Cardiac muscle cell (in vitro differentiated cells and primary cell): ENCODE measurements at regions not wholly inside any gene's neighbourhood (a gene's known extent, or its start where the extent isn't known, plus 50 kb on each side); places are given as distances from the start of the nearest gene placed in this dataset.

Experiments used
- DNase-seq, 2 donors: peaks; one replicate each; pipeline versions ENCODE4 v3.0.0 to v3.0.0-alpha.2; 2010 to 2017; ENCODE audit warnings: low read depth in 1 of 2, low spot score in 1 of 2
- H3K27ac ChIP-seq: fragments of 200-600 bp; sonication (generic); 2 replicates; pipeline ENCODE4 v1.5.1; 2016
- H3K27me3 ChIP-seq: fragments of 200-600 bp; sonication (generic); 2 replicates; pipeline ENCODE4 v1.6.0; 2016; ENCODE audit warnings: control low read depth
- H3K36me3 ChIP-seq: fragments of 200-600 bp; sonication (generic); 2 replicates; pipeline ENCODE4 v1.5.1; 2016; ENCODE audit warnings: control low read depth
- H3K4me1 ChIP-seq: fragments of 200-600 bp; sonication (generic); 2 replicates; pipeline ENCODE4 v1.8.1; 2017; ENCODE audit warnings: low read depth, mild to moderate bottlenecking, mixed run types
- H3K4me3 ChIP-seq: fragments of 200-600 bp; sonication (generic); 2 replicates; pipeline ENCODE4 v1.5.1; 2016; ENCODE audit warnings: mild to moderate bottlenecking
- H3K9me3 ChIP-seq: fragments of 200-600 bp; sonication (generic); 2 replicates; pipeline ENCODE4 v1.5.1; 2017; ENCODE audit warnings: low read depth, mild to moderate bottlenecking, control low read depth
- TF ChIP-seq, protein P1 (sequence below): IDR thresholded peaks from 2 replicates; pipeline ENCODE4 v1.5.1; 2012; ENCODE audit warnings: low read depth, mild to moderate bottlenecking, low read length

GRCh38 chr12:91591639-91591987 lies 409.0 kb upstream of the DCN start:
- DNase-seq, result no peak

DNA sequence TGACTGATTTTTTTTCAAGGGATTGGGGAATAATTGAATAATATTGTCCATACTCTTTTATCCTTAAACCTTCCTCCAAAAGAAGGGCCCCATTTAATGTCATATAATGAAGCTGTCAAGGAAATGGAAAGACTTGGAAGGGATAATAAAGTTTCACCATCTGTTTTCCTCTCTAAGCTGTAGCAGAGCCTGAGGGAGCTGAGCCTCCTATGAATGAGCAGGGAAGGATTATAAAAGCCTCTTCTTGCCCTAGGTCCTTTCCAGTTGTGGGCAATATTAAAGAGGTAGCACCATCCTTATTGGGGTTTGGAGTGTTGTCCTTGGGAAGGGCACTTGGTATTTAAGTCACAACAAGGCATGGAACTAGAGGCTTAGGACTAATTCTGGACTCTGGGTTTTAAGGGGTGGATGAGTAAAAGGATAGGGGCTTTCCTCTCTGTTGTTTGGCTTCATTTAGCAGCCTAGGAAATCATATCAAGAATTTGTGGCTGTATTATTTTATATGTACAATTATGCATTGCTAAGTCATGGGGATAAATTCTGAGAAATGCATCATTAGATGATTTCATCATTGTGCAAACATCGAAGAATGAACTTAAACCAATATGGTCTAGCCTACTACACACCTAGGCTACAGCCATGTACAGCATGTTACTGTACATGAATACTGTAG lies 408.5 kb upstream of the DCN start:
- Histone ChIP-seq H3K27me3 (no peaks in the 10 kb centered on the region), H3K36me3 (no peaks in the 10 kb centered on the region), H3K27ac (no peak overlapping the region), H3K4me1 (peaks cover 3% of the 10 kb centered on the region), H3K9me3 (no peaks in the 10 kb centered on the region), H3K4me3 (no peak overlapping the region)
- TF ChIP-seq, protein P1, sequence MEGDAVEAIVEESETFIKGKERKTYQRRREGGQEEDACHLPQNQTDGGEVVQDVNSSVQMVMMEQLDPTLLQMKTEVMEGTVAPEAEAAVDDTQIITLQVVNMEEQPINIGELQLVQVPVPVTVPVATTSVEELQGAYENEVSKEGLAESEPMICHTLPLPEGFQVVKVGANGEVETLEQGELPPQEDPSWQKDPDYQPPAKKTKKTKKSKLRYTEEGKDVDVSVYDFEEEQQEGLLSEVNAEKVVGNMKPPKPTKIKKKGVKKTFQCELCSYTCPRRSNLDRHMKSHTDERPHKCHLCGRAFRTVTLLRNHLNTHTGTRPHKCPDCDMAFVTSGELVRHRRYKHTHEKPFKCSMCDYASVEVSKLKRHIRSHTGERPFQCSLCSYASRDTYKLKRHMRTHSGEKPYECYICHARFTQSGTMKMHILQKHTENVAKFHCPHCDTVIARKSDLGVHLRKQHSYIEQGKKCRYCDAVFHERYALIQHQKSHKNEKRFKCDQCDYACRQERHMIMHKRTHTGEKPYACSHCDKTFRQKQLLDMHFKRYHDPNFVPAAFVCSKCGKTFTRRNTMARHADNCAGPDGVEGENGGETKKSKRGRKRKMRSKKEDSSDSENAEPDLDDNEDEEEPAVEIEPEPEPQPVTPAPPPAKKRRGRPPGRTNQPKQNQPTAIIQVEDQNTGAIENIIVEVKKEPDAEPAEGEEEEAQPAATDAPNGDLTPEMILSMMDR, result no peak
- DNase-seq, result no peak

More at GRCh38 chr12:91591639-91591987, 409.0 kb upstream of the DCN start:
- Histone ChIP-seq H3K4me1 (peaks cover 3% of the 10 kb centered on the region), H3K27me3 (no peaks in the 10 kb centered on the region), H3K9me3 (no peaks in the 10 kb centered on the region), H3K4me3 (no peak overlapping the region), H3K36me3 (no peaks in the 10 kb centered on the region), H3K27ac (no peak overlapping the region)
- TF ChIP-seq, protein P1, result no peak

- H3K36me3 ChIP-seq, result no peaks in the 10 kb centered on the region
- H3K4me3 ChIP-seq, result no peak overlapping the region
- no peaks in the 10 kb centered on the region for H3K27me3 ChIP-seq
- no peak overlapping the region for H3K27ac ChIP-seq
- peaks cover 3% of the 10 kb centered on the region for H3K4me1 ChIP-seq
- no peaks in the 10 kb centered on the region for H3K9me3 ChIP-seq
- no peak for DNase-seq
- TF ChIP-seq, protein P1, result no peak
Measured at GRCh38 chr12:91588874-91589454, 406.3 kb upstream of the DCN start.

DNA sequence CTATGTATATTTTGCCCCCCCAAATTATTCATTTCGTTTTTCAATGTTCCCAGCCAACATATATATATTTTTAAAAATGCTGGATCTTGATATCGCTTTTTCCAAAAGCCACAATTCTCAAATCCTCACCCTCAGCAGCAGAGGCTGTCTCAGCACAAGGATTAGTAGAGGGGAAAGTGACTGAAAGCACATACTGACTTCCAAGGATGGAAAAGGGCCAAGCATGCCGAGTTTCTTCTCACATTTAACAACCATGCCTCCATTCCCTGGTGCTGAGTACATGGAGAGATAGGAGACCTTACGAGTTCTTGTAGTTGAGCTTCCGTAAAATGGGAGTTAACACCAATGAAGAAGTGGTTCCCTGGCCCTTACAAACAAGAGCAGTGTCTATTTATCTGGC lies 403.4 kb upstream of the DCN start:
- no peak overlapping the region for H3K27ac ChIP-seq
- no peaks in the 10 kb centered on the region for H3K9me3 ChIP-seq
- DNase-seq, result no peak
- no peak overlapping the region for H3K4me3 ChIP-seq
- no peaks in the 10 kb centered on the region for H3K27me3 ChIP-seq
- H3K36me3 ChIP-seq, result no peaks in the 10 kb centered on the region
- TF ChIP-seq, protein P1, result no peak
- H3K4me1 ChIP-seq, result peaks cover 3% of the 10 kb centered on the region

- TF ChIP-seq, protein P1, result no peak
- no peak overlapping the region for H3K4me3 ChIP-seq
- H3K4me1 ChIP-seq, result peaks cover 3% of the 10 kb centered on the region
- H3K27me3 ChIP-seq, result no peaks in the 10 kb centered on the region
- no peak overlapping the region for H3K27ac ChIP-seq
- no peak for DNase-seq
- no peaks in the 10 kb centered on the region for H3K9me3 ChIP-seq
- no peaks in the 10 kb centered on the region for H3K36me3 ChIP-seq
Measured at GRCh38 chr12:91582811-91583210, 400.2 kb upstream of the DCN start.
